T-helper 1 cell (primary cell): ENCODE measurements at regions not wholly inside any gene's neighbourhood (a gene's known extent, or its start where the extent isn't known, plus 50 kb on each side); places are given as distances from the start of the nearest gene placed in this dataset.
"Not testable (repeated sequence)": the region's sequence is repeated elsewhere in the genome, so short reads cannot be mapped to it uniquely, and the experiment has no call there.

ENCODE experiments used
- DNase-seq, 5 donors: peaks; one replicate each; pipeline ENCODE4 v3.0.0-alpha.2; 2012 to 2020

- no peak for DNase-seq
Measured at GRCh38 chr16:63422715-63423114, 1386.5 kb upstream of the CDH8 start.

GRCh38 chr16:63416712-63417111 is 1380.5 kb upstream of the CDH8 start:
- no peak for DNase-seq

GRCh38 chr16:63415014-63415413 is 1378.8 kb upstream of the CDH8 start:
- DNase-seq = no peak

- DNase-seq = no peak
Measured at GRCh38 chr16:63410594-63410993, 1374.4 kb upstream of the CDH8 start.

DNA sequence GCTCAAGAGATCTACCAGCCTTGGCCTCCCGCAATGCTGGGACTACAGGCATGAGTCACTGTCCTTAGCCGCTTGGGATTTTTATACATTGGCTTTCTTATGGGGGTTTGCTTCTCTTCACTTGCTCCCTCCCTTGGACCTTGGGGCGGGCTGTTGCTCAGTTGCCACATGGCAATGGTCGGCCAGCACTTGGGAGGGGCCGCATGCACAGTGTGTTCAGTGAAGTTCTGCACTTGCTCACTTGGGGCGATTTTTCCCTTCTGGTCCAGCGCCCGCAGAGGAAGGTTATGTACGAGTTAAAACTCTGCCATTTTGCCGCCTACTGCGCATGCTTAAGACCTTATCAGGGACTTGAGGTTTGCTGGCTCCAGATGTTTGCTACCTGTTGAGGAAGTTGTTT is 1367.6 kb upstream of the CDH8 start:
- DNase-seq = no peak

DNA sequence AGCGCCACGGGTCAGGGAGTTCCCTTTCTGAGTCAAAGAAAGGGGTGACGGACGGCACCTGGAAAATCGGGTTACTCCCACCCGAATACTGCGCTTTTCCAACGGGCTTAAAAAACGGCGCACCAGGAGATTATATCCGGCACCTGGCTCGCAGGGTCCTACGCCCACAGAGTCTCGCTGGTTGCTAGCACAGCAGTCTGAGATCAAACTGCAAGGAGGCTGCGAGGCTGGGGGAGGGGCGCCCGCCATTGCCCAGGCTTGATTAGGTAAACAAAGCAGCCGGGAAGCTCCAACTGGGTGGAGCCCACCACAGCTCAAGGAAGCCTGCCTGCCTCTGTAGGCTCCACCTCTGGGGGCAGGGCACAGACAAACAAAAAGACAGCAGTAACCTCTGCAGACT is 1352.0 kb upstream of the CDH8 start:
- DNase-seq = not testable (repeated sequence)

GRCh38 chr16:63385714-63386432 is 1349.6 kb upstream of the CDH8 start:
- no peak for DNase-seq

DNA sequence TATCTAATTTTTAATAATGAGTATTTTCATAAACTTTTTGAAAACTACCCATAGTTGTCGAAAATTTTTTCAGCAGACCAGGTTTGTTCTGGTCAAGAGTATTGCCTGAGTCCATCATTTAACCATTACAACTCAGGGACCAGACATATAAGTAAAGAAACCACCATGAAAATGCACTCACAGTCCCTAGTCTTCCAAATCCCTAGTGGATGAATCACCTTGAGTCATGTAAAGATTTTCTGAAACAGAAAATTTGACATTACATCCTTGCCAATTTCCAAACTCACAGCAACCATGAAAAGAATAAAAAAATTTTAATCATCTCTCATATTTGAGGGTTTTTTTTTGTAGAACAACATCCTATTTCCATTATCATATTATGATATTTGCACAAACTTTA is 1337.5 kb upstream of the CDH8 start:
- no peak for DNase-seq

- no peak for DNase-seq
Measured at GRCh38 chr16:63372815-63373214, 1336.6 kb upstream of the CDH8 start.

DNA sequence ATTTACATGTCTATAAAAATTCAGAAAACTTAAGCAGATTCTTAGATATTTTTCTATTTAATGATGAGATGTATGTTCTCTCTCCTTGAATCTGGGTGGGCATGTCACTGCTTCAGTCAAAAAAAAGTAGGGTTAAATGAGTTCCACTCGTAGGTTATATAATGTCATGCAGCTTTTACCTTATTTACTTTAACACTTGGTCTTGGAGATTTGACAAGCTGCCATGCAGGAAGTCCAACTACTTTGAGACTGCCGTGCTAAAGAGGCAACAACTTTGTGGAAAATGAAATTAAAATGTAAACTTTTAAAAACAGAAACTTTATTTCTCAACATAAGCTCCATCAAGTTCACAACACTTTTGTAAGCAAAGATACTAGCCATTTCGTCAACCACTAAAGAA is 1336.0 kb upstream of the CDH8 start:
- DNase-seq = no peak

DNA sequence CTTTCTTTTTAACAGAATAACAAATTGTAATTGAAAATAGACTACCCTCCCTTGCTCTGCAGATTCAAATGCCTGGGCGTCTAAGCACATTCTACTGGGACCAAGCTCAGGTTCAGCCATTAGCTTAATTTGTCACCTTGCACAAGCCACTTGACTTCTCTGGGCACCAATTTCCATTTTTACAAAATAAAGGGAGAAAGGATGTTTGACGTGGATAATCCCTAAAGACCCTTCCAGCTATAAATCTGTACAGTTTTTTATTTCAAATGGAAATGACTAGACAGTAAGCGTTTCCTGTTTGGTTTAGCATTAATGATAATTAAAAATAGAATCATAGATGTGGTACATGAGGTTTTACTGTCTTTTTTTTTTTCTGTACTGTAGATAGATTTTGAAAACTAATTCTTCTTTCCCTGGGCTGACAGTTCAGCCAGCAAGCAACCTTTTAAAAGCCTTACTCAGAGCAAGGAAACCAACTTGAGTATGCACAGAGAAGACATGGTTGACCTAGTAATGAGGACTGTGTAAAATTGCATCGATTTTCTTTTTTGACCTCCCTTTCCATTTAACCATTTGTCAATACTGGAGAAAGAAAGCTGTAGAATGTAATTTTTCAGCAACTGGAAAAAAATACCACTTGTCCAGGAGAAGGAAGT is 1329.5 kb upstream of the CDH8 start:
- DNase-seq = no peak

DNA sequence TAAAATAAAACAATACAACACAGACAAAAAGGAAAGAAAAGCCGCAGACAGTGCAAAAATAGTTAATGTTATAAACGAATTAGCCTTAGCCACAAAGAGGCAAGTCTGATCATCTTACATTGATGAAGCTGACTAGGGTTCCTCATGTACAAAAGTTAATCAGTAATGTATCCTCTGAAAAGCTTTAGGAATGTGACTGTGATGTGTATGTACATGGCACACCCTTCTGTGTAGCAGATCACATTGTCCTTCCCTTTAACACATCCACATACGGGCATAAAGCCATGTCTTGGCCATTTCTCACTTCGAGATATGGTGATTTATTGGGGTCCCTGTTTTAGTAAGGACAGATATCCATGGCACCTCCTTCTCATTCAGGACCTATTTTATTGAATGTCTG is 1327.5 kb upstream of the CDH8 start:
- no peak for DNase-seq

DNA sequence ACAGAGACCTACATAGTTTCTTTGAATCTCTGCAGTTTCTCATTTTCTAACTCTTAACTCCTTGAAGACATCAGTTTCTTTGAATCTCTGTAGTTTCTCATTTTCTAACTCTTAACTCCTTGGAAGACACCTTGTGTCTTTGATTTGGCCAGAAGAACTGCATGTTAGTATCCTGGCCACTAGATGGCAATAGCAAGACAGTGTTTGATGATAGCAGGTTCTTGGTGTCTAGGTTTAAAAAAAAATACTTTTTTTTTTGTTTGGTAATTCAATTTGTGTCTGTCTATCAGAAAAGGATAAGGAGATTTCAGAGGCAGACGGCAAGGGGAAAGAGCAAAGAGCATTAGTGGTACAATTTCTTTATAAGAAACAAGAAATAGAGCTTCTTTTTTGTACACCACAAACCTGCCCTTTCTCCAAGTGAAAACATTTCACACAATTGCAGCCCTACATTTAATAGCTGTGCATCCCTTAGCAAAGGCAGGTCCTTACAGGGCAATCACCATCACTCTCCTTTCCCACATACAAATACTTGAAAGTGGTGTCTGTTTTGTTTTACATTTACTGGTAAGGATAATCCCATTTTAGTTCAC is 1324.9 kb upstream of the CDH8 start:
- DNase-seq = peak in 1 of 5 donors; percentile 2

- no peak for DNase-seq
Measured at GRCh38 chr16:63349961-63350360, 1313.7 kb upstream of the CDH8 start.

GRCh38 chr16:63346000-63346399 is 1309.8 kb upstream of the CDH8 start:
- DNase-seq = no peak

- DNase-seq = no peak
Measured at GRCh38 chr16:63337264-63337663, 1301.0 kb upstream of the CDH8 start.

DNA sequence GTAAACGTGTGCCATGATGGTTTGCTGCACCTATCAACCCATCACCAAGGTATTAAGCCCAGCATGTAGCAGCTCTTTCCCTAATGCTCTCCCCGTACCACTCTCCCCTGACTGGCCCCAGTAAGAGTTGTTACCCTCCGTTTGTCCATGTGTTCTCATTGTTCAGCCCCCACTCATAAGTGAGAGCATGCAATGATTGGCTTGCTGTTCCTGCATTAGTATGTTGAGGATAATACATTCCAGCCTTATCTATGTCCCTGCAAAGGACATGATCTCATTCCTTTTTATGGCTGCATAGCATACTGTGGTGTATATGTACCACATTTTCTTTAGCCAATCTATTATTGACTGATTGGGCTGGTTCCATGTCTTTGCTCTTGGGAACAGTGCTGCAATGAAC is 1294.9 kb upstream of the CDH8 start:
- DNase-seq = no peak

- DNase-seq = no peak
Measured at GRCh38 chr16:63326736-63327339, 1290.6 kb upstream of the CDH8 start.

GRCh38 chr16:63323722-63324705 is 1287.8 kb upstream of the CDH8 start:
- DNase-seq = no peak

- DNase-seq = no peak
Measured at GRCh38 chr16:63323055-63323454, 1286.8 kb upstream of the CDH8 start.

- DNase-seq = no peak
Measured at GRCh38 chr16:63315229-63315628, 1279.0 kb upstream of the CDH8 start.

- no peak for DNase-seq
Measured at GRCh38 chr16:63312346-63312745, 1276.1 kb upstream of the CDH8 start.

DNA sequence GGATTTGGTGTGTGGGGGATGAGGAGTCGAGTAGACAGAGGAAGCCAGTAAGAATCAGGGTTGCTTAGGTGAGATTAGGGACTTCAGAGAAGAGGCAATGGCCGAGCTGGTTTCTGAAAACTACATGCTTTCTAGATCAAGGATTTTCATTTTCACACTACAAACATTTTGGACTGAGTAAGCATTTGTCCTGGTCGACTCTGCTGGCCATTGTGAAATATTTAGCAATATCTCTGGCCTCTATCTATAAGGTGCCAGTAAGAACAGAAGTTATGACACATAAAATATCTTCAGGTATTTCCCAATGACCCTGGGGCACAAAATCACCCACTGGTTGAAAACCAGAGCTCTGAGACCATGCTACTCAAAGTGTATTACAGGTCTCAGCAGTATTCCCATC is 1275.1 kb upstream of the CDH8 start:
- DNase-seq = no peak
